ENCODE measurements at regions not wholly inside any gene's neighbourhood (a gene's known extent, or its start where the extent isn't known, plus 50 kb on each side); places are given as distances from the start of the nearest gene placed in this dataset.
A peak's percentile ranks its signal among the peaks of the same experiment; 100 is the strongest.

- Histone ChIP-seq H3K4me3 (ENCODE audit: low read depth, low read length) (no peak overlapping the region), H3K9me3 (ENCODE audit: control insufficient read depth, insufficient read depth, low read depth, low read length) (no peaks in the 10 kb centered on the region), H3K36me3 (ENCODE audit: control insufficient read depth, insufficient read depth, low read length) (no peaks in the 10 kb centered on the region), H3K9ac (ENCODE audit: low read length) (no peak overlapping the region), H3K4me1 (ENCODE audit: control insufficient read depth, insufficient read depth, low read length) (peaks cover 22% of the 10 kb centered on the region), H3K27me3 (ENCODE audit: control insufficient read depth, insufficient read depth, low read length) (no peaks in the 10 kb centered on the region), H3K27ac (ENCODE audit: low read depth, low read length) (no peak overlapping the region)
Measured at GRCh38 chr14:22513066-22513812, 75.8 kb downstream of the DAD1 start.

- Histone ChIP-seq H3K4me1 (ENCODE audit: control insufficient read depth, insufficient read depth, low read length) (peaks cover 18% of the 10 kb centered on the region), H3K27ac (ENCODE audit: low read depth, low read length) (no peak overlapping the region), H3K4me3 (ENCODE audit: low read depth, low read length) (no peak overlapping the region), H3K9me3 (ENCODE audit: control insufficient read depth, insufficient read depth, low read depth, low read length) (no peaks in the 10 kb centered on the region), H3K36me3 (ENCODE audit: control insufficient read depth, insufficient read depth, low read length) (no peaks in the 10 kb centered on the region), H3K27me3 (ENCODE audit: control insufficient read depth, insufficient read depth, low read length) (no peaks in the 10 kb centered on the region), H3K9ac (ENCODE audit: low read length) (no peak overlapping the region)
Measured at GRCh38 chr14:22512106-22512814, 76.8 kb downstream of the DAD1 start.

GRCh38 chr14:22510527-22511110 lies 78.4 kb downstream of the DAD1 start:
- no peaks in the 10 kb centered on the region for H3K27me3 ChIP-seq (ENCODE audit: control insufficient read depth, insufficient read depth, low read length)
- H3K9ac ChIP-seq (ENCODE audit: low read length), result no peak overlapping the region
- no peak overlapping the region for H3K4me3 ChIP-seq (ENCODE audit: low read depth, low read length)
- no peak overlapping the region for H3K27ac ChIP-seq (ENCODE audit: low read depth, low read length)
- no peaks in the 10 kb centered on the region for H3K36me3 ChIP-seq (ENCODE audit: control insufficient read depth, insufficient read depth, low read length)
- no peaks in the 10 kb centered on the region for H3K9me3 ChIP-seq (ENCODE audit: control insufficient read depth, insufficient read depth, low read depth, low read length)
- peaks cover 24% of the 10 kb centered on the region for H3K4me1 ChIP-seq (ENCODE audit: control insufficient read depth, insufficient read depth, low read length)

GRCh38 chr14:22509751-22510300 lies 79.2 kb downstream of the DAD1 start:
- H3K27ac ChIP-seq (ENCODE audit: low read depth, low read length), result no peak overlapping the region
- H3K36me3 ChIP-seq (ENCODE audit: control insufficient read depth, insufficient read depth, low read length), result no peaks in the 10 kb centered on the region
- no peaks in the 10 kb centered on the region for H3K9me3 ChIP-seq (ENCODE audit: control insufficient read depth, insufficient read depth, low read depth, low read length)
- H3K4me3 ChIP-seq (ENCODE audit: low read depth, low read length), result no peak overlapping the region
- no peak overlapping the region for H3K9ac ChIP-seq (ENCODE audit: low read length)
- no peaks in the 10 kb centered on the region for H3K27me3 ChIP-seq (ENCODE audit: control insufficient read depth, insufficient read depth, low read length)
- H3K4me1 ChIP-seq (ENCODE audit: control insufficient read depth, insufficient read depth, low read length), result peaks cover 24% of the 10 kb centered on the region

GRCh38 chr14:22509036-22509709 lies 79.9 kb downstream of the DAD1 start:
- no peaks in the 10 kb centered on the region for H3K9me3 ChIP-seq (ENCODE audit: control insufficient read depth, insufficient read depth, low read depth, low read length)
- no peaks in the 10 kb centered on the region for H3K27me3 ChIP-seq (ENCODE audit: control insufficient read depth, insufficient read depth, low read length)
- no peaks in the 10 kb centered on the region for H3K36me3 ChIP-seq (ENCODE audit: control insufficient read depth, insufficient read depth, low read length)
- H3K4me1 ChIP-seq (ENCODE audit: control insufficient read depth, insufficient read depth, low read length), result peaks cover 24% of the 10 kb centered on the region
- no peak overlapping the region for H3K27ac ChIP-seq (ENCODE audit: low read depth, low read length)
- no peak overlapping the region for H3K9ac ChIP-seq (ENCODE audit: low read length)
- H3K4me3 ChIP-seq (ENCODE audit: low read depth, low read length), result no peak overlapping the region

- H3K4me3 ChIP-seq (ENCODE audit: low read depth, low read length), result no peak overlapping the region
- H3K36me3 ChIP-seq (ENCODE audit: control insufficient read depth, insufficient read depth, low read length), result no peaks in the 10 kb centered on the region
- H3K9ac ChIP-seq (ENCODE audit: low read length), result no peak overlapping the region
Measured at GRCh38 chr14:22508662-22509035, 80.4 kb downstream of the DAD1 start.

GRCh38 chr14:22508150-22508457 lies 80.9 kb downstream of the DAD1 start:
- Histone ChIP-seq H3K36me3 (ENCODE audit: control insufficient read depth, insufficient read depth, low read length) (no peaks in the 10 kb centered on the region), H3K9ac (ENCODE audit: low read length) (no peak overlapping the region), H3K27me3 (ENCODE audit: control insufficient read depth, insufficient read depth, low read length) (no peaks in the 10 kb centered on the region), H3K4me1 (ENCODE audit: control insufficient read depth, insufficient read depth, low read length) (peaks cover 24% of the 10 kb centered on the region), H3K27ac (ENCODE audit: low read depth, low read length) (no peak overlapping the region), H3K9me3 (ENCODE audit: control insufficient read depth, insufficient read depth, low read depth, low read length) (no peaks in the 10 kb centered on the region), H3K4me3 (ENCODE audit: low read depth, low read length) (no peak overlapping the region)

More at GRCh38 chr14:22508662-22509035, 80.4 kb downstream of the DAD1 start:
- H3K27me3 ChIP-seq (ENCODE audit: control insufficient read depth, insufficient read depth, low read length), result no peaks in the 10 kb centered on the region
- H3K9me3 ChIP-seq (ENCODE audit: control insufficient read depth, insufficient read depth, low read depth, low read length), result no peaks in the 10 kb centered on the region
- no peak overlapping the region for H3K27ac ChIP-seq (ENCODE audit: low read depth, low read length)
- peaks cover 24% of the 10 kb centered on the region for H3K4me1 ChIP-seq (ENCODE audit: control insufficient read depth, insufficient read depth, low read length)

GRCh38 chr14:22506778-22507351 lies 82.2 kb downstream of the DAD1 start:
- Histone ChIP-seq H3K9ac (ENCODE audit: low read length) (no peak overlapping the region), H3K9me3 (ENCODE audit: control insufficient read depth, insufficient read depth, low read depth, low read length) (no peaks in the 10 kb centered on the region), H3K36me3 (ENCODE audit: control insufficient read depth, insufficient read depth, low read length) (no peaks in the 10 kb centered on the region), H3K4me1 (ENCODE audit: control insufficient read depth, insufficient read depth, low read length) (peaks cover 24% of the 10 kb centered on the region), H3K4me3 (ENCODE audit: low read depth, low read length) (no peak overlapping the region), H3K27me3 (ENCODE audit: control insufficient read depth, insufficient read depth, low read length) (no peaks in the 10 kb centered on the region), H3K27ac (ENCODE audit: low read depth, low read length) (no peak overlapping the region)

GRCh38 chr14:22506378-22506710 lies 82.7 kb downstream of the DAD1 start:
- H3K4me1 ChIP-seq (ENCODE audit: control insufficient read depth, insufficient read depth, low read length), result peaks cover 24% of the 10 kb centered on the region
- H3K4me3 ChIP-seq (ENCODE audit: low read depth, low read length), result no peak overlapping the region
- H3K27ac ChIP-seq (ENCODE audit: low read depth, low read length), result no peak overlapping the region
- H3K27me3 ChIP-seq (ENCODE audit: control insufficient read depth, insufficient read depth, low read length), result no peaks in the 10 kb centered on the region
- no peak overlapping the region for H3K9ac ChIP-seq (ENCODE audit: low read length)
- H3K36me3 ChIP-seq (ENCODE audit: control insufficient read depth, insufficient read depth, low read length), result no peaks in the 10 kb centered on the region
- no peaks in the 10 kb centered on the region for H3K9me3 ChIP-seq (ENCODE audit: control insufficient read depth, insufficient read depth, low read depth, low read length)

- no peaks in the 10 kb centered on the region for H3K36me3 ChIP-seq (ENCODE audit: control insufficient read depth, insufficient read depth, low read length)
Measured at GRCh38 chr14:22505697-22506377, 83.2 kb downstream of the DAD1 start.

More at GRCh38 chr14:22505697-22506377, 83.2 kb downstream of the DAD1 start:
- Histone ChIP-seq H3K4me1 (ENCODE audit: control insufficient read depth, insufficient read depth, low read length) (peaks cover 20% of the 10 kb centered on the region), H3K9me3 (ENCODE audit: control insufficient read depth, insufficient read depth, low read depth, low read length) (no peaks in the 10 kb centered on the region), H3K4me3 (ENCODE audit: low read depth, low read length) (no peak overlapping the region), H3K9ac (ENCODE audit: low read length) (peak overlapping the region; percentile 9), H3K27ac (ENCODE audit: low read depth, low read length) (no peak overlapping the region), H3K27me3 (ENCODE audit: control insufficient read depth, insufficient read depth, low read length) (no peaks in the 10 kb centered on the region)

Data from HUES6 (cell line).